ENCODE measurements at regions not wholly inside any gene's neighbourhood (a gene's known extent, or its start where the extent isn't known, plus 50 kb on each side); places are given as distances from the start of the nearest gene placed in this dataset.

- DNase-seq (no peak), ATAC-seq (no peak)
- no peak overlapping the region for H3K27ac ChIP-seq
- TF ChIP-seq POLR2A (IDR thresholded peaks at IDR 0.05) (no peak), CTCF (IDR thresholded peaks at IDR 0.05) (no peak)
- WGBS, 4 donors, result 53 to 66% (median 61%) methylated on average over 2 of the region's 2 CpGs
- H3K27me3 ChIP-seq, result peaks cover 0 to 4% (median 0%) of the 10 kb centered on the region in 9 donors
- intact Hi-C loops (cut with DNase I), result no loop called here
- H3K4me1 ChIP-seq, result no peaks in the 10 kb centered on the region
- no peaks in the 10 kb centered on the region for H3K36me3 ChIP-seq
- H3K9me3 ChIP-seq, result peaks cover 0 to 11% (median under 1%) of the 10 kb centered on the region in 12 donors
- H3K4me3 ChIP-seq, result no peak overlapping the region
Measured at GRCh38 chr7:115637128-115637527, 393.4 kb downstream of the TFEC start.

- intact Hi-C loops (cut with DNase I), result no loop called here
- Histone ChIP-seq H3K4me1 (no peaks in the 10 kb centered on the region), H3K27ac (no peak overlapping the region), H3K36me3 (no peaks in the 10 kb centered on the region), H3K4me3 (no peak overlapping the region), H3K9me3 (peaks cover 0 to 3% (median 0%) of the 10 kb centered on the region in 12 donors), H3K27me3 (peaks cover 0 to 4% (median 0%) of the 10 kb centered on the region in 9 donors)
- WGBS, 4 donors, result 60 to 68% (median 62%) methylated on average over 6 of the region's 6 CpGs
- no peak for DNase-seq
- TF ChIP-seq POLR2A (IDR thresholded peaks at IDR 0.05), result no peak
- no peak for TF ChIP-seq CTCF (IDR thresholded peaks at IDR 0.05)
- ATAC-seq, result no peak
Measured at GRCh38 chr7:115635876-115636275, 394.7 kb downstream of the TFEC start.

GRCh38 chr7:115635376-115635775 is 395.2 kb downstream of the TFEC start:
- no peak for ATAC-seq
- whole genome bisulfite sequencing, 4 donors, result 37 to 52% (median 45%) methylated on average over 1 of the region's 1 CpG
- TF ChIP-seq CTCF (IDR thresholded peaks at IDR 0.05) (no peak), POLR2A (IDR thresholded peaks at IDR 0.05) (no peak)

GRCh38 chr7:115634633-115635032 is 395.9 kb downstream of the TFEC start:
- DNase-seq, result no peak
- TF ChIP-seq POLR2A (IDR thresholded peaks at IDR 0.05), result no peak
- no peak for TF ChIP-seq CTCF (IDR thresholded peaks at IDR 0.05)
- Histone ChIP-seq H3K27ac (no peak overlapping the region), H3K4me1 (no peaks in the 10 kb centered on the region), H3K27me3 (peaks cover 0 to 4% (median 0%) of the 10 kb centered on the region in 9 donors), H3K9me3 (peaks cover 0 to 3% (median 0%) of the 10 kb centered on the region in 12 donors), H3K4me3 (no peak overlapping the region), H3K36me3 (no peaks in the 10 kb centered on the region)
- no peak for ATAC-seq
- intact Hi-C loops (cut with DNase I), result no loop called here
- WGBS, 4 donors, result 12 to 28% (median 16%) methylated on average over 4 of the region's 4 CpGs

More at GRCh38 chr7:115635376-115635775, 395.2 kb downstream of the TFEC start:
- Histone ChIP-seq H3K27me3 (peaks cover 0 to 4% (median 0%) of the 10 kb centered on the region in 9 donors), H3K4me3 (no peak overlapping the region), H3K27ac (no peak overlapping the region), H3K36me3 (no peaks in the 10 kb centered on the region), H3K9me3 (peaks cover 0 to 3% (median 0%) of the 10 kb centered on the region in 12 donors), H3K4me1 (no peaks in the 10 kb centered on the region)
- intact Hi-C loops (cut with DNase I), result no loop called here
- no peak for DNase-seq

Measured in heart left ventricle (tissue), 16 donors.